ENCODE measurements at regions not wholly inside any gene's neighbourhood (a gene's known extent, or its start where the extent isn't known, plus 50 kb on each side); places are given as distances from the start of the nearest gene placed in this dataset.

DNA sequence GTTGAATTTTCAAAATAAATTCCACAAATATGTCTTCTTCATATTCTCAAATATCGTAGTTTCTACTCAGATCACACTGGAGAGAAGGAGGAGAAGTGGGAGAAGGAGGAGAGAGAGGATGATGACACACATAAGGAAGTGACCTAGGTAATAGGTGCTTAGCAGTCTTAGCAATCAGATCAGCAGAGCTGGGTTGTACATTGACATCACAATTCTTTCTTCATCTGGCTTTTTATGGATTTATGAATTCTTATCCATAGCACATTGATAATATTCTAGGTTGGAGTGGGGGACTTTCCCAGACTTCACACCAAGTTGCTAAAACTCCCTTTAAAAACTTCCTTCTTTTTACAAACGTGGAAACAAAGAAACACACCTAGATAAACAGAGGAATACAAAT, 86.9 kb downstream of the FGF9 start:
- no peak for DNase-seq (ENCODE audit: extremely low read depth, low read depth, low spot score)

DNA sequence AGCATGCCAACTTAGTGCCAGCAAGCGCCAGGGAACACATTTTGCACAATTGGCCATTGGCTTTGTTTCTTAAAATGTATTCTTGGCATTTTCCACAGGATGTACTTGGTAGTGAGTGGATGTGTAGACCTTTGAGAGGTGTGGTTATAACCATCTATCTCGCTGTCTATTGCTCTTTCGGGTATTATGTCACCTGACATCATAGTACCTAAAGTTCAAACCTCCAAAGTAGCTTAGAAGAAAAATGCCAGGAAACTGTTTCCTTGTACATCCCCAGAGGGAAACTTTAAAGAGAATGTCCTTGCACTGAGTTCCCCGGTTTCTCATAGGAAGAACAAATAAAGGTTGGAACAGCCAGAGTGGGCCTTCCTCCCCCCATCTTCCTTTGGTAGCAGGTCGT, 87.6 kb downstream of the FGF9 start:
- DNase-seq (ENCODE audit: extremely low read depth, low read depth, low spot score), result no peak

DNA sequence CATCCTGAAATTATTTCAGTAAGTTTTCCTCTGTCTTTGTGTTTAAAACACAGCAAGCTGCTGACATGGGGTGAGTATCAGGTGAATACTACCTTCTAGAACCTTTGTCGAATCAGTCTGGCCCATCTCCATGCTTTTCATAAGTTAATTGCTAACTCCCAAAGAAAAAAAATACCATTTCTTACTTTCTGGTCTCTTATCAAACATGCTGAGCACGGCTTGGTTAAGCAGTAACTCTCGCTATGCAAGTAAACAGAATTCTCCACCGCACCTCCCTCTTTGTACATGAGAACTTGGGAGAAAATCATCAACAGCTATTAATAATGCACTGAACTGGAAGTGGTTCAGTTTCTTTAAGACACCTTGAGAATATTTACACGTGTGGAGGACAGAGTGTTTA, 88.6 kb downstream of the FGF9 start:
- DNase-seq (ENCODE audit: extremely low read depth, low read depth, low spot score), result no peak

DNA sequence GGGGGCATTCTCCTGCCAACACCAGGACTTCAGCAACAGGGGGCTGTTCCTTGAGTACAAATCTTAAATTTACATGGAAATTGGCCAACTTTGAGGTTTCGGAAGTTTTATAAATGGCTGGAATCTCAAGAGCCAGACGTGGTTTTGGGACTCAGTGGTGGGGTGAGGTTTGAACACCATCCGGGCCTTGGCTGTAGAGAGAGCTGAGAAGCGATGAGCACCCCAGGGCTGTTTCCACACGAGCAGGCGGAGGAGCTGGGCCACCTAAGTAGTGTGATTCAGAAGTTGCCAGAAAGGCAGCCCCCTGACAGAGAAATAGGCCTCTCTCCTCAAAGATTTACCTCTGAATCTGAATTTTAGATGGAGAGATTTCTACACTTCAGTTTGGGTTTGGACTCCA, 89.0 kb downstream of the FGF9 start:
- no peak for DNase-seq (ENCODE audit: extremely low read depth, low read depth, low spot score)

DNA sequence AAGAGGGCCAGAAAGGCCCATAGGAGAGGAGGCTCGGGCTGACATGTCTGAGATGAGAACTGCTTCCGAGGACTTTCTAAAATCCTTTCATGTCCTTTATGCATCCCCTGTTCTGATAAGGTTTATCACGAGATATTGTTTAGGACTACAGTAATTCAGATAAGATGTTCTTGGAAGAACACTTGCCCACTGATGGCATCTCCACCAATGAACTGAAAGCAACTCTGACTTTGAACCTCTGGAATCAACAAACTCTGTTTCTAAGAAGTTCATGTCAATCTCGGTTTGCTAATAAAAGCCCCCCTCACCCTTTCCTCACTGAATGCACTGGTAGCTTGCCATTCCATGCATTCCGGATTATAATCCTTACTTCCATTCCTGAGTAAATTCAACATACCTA, 90.9 kb downstream of the FGF9 start:
- no peak for DNase-seq (ENCODE audit: extremely low read depth, low read depth, low spot score)

DNA sequence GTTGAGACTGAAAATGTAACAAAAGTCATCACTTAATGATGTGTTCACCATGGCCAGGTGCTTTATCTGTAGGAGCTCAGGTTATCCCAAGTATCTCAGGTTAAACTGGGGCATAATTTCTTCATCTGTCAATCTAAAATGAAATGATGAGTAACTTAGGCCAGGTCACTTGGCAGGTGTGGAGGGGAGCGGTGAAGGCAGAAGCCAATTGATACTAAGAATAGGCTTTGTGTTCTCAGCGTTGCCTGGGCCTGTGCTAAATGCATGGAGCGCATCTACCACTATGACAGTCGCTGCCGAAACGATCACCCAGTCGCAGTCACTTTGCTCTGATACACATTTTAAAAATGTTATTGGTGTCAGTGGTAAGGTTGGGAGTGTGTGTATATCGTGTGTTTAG, 91.6 kb downstream of the FGF9 start:
- DNase-seq (ENCODE audit: extremely low read depth, low read depth, low spot score), result no peak

DNA sequence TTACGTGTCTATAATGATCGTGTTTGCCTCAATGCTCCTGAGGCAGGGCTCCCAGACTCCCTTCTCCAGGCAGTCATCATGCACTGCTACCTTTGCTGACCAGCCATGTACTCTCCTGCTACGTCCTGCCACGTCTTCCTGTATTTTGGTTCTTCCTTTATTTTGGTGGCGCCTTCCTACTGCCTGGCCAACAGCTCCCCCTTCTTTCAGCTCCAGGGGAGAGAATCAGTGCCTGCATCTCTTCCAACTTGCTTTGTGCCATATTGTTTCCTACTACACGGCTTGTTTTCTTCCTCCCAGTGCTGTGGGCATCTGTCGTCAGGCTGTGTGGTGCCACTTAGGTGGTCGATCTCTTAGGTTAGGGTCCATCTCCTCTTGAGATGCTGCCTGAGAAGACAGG, 96.2 kb downstream of the FGF9 start:
- no peak for DNase-seq (ENCODE audit: extremely low read depth, low read depth, low spot score)

DNA sequence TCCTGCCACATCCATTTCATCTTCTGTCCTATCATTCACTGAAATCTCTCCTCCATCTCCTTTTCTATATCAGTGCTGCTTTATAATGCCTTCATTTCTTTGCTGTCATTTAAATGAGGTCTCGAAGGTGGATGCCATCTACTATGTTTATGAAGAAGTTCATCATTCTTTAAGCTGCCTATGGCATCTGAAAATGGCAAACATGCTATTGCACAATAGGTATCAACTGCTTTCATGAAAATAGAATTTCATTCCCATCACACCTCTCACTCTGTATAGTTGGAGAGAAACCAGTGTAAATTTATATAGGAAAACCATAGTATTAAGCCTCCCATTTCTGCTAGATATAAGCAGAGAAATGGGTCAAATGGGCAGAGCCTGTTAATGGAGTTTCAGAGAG, 100.2 kb downstream of the FGF9 start:
- no peak for DNase-seq (ENCODE audit: extremely low read depth, low read depth, low spot score)

DNA sequence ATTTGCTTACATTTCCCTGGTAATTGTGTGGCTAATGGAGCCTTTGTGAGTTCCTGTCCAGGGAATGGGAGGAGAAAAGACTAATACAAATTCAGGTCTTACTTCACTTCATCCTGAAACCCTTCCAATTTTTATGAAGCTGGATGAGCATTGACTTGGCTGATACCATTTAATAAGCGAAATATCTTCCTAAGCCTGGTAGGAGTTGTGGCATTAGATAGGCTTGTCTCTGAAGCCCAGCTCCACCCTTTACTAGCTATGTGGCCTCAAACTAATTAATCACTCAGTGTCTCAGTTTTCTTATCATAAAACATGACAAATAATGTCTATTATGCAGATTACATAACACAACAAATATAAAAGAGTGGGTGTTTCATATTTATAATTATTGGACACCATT, 106.3 kb downstream of the FGF9 start:
- no peak for DNase-seq (ENCODE audit: extremely low read depth, low read depth, low spot score)

DNA sequence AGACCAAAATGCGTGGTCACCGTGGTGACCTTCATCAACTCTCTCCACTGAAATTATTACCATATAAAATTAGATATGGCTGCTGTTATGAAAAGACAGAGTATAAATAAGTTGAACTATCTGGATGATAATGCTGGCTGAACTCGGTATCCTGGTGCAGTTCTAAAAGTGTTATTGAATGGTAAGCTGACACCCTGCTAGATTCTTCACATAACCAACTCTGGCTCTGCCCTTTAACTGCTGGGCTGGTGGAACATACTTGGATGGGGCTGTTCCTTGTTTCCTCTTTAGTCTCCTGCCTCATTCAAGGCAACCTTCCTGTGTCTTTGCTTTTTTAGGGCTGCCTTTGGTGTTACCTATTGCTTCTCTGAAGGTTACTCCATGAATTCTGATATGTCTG, 106.9 kb downstream of the FGF9 start:
- DNase-seq (ENCODE audit: extremely low read depth, low read depth, low spot score), result no peak

DNA sequence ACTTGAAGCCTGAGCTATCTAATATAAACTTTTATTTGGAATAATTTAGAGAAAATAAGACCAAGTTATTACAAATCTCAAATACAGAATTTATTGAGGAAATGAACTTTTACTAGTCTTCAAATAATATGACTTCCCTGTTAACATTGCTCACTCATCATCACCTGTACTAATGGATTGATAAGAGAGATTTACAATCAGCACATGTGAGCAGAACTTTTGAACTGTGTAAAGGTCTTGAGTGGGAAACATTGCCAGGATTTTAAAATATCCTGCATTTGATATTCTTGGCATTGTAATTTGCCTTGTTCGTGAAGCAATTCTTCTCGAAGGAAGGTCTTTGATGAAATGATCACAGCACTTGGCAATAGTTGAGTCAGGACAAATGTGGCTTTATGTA, 111.9 kb downstream of the FGF9 start:
- no peak for DNase-seq (ENCODE audit: extremely low read depth, low read depth, low spot score)

DNA sequence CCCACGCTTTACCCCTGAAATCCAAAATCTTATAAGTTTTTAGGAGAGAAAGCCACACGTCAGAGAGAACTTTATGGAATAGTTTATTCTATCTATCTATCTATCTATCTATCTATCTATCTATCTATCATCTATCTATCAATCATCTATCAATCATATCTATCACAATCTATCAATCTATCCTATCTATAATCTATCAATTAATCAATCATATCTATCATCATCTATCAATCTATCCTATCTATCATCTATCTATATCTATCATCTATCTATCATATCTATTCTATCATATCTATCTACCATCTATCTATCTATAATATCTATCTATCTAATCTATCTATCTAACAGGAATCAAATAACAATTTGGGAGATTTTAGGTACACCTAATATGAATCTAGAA, 115.1 kb downstream of the FGF9 start:
- no peak for DNase-seq (ENCODE audit: extremely low read depth, low read depth, low spot score)

DNA sequence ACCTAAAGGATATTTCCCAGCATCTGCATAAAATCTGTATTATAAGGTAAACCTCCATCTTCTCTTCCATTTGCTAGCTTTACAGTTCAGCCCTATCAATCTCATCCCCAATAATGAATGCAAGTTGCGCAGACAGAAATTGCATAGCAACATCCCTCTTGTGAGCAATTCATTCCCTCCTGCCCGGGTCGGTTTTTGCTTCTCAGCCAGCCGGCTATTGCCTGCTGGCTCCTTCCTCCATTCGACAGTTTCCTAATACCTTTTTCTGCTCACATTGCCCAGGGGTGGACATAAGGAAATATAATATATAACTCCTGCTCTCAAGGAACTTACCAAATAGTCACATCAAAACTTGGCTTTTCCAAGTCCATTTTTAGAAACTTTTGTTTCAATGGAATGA, 125.2 kb downstream of the FGF9 start:
- DNase-seq (ENCODE audit: extremely low read depth, low read depth, low spot score), result no peak

DNA sequence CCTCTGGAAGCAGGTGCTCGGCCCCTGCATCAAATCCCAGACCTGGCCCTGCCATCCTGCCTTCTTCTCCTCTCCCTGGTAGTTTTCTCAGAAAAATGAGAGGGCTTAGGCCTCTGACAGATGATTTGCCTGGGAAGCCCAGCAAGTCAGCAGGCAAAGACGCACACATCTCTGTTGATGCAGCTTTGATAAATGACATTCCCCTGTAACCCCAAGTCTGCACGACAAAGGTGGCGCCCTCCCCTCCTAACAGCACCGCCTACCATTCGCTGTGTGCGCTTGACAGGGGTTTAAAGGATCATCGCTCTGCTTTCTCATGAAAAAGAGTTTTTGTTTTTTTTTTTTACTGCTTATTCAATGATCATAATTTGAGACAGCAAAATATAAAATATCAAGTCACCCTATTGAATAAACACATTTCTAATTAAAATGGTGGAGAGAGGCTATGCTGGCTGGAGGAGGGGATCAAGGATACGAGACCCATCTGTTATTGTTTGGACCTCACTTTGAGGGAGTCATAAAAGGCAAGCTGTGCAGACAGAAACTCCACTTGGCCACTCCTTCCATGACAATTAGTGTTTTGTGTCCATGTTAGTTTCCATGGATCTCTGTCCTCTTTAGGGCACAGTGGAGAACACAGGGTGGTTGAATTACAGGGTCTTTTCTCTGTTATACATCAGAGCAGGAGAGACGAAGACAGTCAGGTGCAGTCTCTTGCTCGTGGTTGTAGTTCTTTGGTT, 126.1 kb downstream of the FGF9 start:
- no peak for DNase-seq (ENCODE audit: extremely low read depth, low read depth, low spot score)

DNA sequence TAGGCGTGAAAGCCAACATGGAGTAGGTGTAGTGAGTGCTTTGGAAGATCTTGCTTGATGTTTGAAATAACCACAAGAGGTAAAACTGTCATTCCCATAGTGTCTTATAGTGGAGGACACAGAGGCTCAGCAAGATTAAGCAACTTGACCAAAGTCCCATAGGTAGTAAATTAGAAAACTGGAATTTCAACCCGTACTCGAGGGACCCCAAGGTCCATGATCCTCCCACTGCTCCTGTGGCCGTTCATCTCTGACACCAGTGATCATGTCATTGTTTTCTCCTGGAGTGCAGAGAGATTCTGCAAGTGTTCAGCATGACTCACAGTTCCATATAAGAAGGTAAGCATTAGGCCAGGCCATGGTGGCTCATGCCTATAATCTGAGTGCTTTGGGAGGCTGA, 126.9 kb downstream of the FGF9 start:
- DNase-seq (ENCODE audit: extremely low read depth, low read depth, low spot score), result no peak

DNA sequence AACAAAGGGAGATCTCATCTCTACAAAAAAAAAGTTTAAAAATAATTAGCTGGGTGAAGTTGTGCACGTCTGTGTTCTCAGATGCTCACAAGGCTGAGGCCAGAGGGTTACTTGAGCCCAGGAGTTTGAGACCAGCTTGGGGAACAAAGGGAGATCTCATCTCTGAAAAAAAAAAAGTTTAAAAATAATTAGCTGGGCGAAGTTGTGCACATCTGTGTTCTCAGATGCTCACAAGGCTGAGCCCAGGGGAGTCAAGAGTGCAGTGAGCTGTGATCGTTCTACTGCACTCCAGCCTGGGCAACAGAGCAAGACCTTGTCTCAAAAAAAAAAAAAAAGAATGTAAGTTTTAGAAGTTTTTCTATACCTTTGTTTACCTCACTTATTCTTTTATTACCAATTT, 127.3 kb downstream of the FGF9 start:
- DNase-seq (ENCODE audit: extremely low read depth, low read depth, low spot score), result no peak

DNA sequence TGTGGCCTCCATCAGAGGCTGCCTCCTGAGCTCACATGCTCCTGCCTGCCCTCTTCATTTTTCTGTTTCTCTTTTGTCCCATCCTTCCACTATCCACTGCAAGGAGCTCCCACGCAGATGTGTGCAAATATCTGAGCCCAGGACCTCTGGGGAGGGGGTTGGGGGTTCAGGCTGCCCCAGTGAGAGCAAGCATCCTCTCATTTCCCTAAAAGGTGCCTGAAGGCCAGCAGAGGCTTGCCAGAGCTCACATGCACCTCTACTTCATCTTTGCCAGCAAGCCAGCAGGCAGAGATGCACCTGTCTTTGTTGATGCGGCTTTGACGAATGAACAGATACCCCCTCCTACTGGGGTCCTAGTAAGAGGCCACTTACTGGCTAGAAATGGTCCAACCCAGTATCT, 128.8 kb downstream of the FGF9 start:
- no peak for DNase-seq (ENCODE audit: extremely low read depth, low read depth, low spot score)

DNA sequence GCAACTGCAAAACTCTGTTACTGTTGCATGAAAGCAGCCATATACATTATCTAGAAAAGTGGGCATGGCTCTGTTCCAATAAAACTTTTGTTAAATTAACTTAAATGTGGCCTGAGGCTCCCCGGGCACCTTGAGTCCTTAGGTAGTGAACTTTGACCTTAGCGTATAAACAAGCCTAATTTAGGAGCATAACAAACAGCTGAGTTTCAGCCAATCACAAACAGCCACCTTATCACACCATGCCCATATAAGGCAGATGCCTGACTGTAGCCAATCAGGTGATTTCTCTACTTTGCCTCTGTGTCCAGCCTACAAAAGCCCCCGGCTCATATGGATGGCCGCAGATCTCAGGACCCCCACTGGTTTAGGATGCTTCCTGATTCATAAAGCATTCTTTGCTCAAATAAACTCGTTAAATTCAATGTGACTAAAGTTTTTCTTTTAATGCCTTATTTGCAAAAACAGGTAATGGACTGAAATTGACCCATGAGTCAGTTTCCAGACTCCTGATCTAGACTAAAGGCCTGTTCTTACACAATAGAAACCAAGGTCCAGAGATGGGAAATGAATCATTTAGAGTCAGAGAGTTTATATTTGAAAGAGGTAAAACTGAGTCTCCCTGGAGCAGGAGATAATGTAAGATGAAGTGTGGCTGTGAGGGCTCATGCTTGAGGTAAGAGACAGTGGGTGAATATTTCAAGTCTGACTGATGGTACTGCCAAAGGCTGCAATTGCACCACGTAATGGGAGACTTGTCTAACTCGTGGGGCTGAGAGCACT, 130.2 kb downstream of the FGF9 start:
- no peak for DNase-seq (ENCODE audit: extremely low read depth, low read depth, low spot score)

DNA sequence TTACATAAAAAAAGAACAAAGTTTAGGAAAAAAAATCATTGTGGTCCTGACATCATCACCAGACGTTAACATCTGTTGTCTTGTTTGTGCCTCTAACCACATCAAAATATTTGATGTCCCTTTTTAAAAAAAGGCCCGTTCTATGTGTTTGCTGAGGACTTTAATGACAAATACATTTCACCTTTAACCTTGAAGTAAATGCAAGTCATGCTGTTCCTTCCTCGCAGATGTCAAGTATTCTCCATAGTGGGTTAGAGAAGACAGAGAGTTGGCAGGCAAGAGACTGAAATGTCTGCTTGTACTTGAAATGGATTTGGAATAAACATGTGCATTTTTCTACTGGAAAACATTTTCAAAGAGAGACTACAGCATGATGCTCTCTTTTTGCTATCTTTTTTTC, 134.9 kb downstream of the FGF9 start:
- no peak for DNase-seq (ENCODE audit: extremely low read depth, low read depth, low spot score)

DNA sequence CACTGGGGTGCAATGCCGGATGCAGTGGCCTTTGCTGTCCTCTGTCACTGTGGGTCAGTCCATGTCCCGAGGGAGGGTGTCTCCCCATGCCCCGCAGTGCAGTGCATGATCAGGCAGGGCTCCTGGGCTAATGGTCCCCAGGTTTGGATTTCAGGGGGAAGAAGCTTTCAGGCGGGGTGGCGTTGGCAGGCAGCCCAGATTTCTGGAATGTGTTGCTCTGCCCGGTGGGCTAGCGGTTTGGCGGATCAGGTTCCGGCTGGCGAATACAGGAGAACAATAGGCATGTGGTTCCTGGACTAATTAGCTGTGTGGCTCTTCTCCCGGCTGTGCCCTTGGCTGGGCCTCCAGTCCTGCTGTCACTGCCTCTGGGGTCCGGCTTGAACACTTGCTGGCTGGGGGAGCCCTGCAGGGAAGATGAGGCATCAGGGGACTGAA, 141.3 kb downstream of the FGF9 start:
- no peak for DNase-seq (ENCODE audit: extremely low read depth, low read depth, low spot score)

DNA sequence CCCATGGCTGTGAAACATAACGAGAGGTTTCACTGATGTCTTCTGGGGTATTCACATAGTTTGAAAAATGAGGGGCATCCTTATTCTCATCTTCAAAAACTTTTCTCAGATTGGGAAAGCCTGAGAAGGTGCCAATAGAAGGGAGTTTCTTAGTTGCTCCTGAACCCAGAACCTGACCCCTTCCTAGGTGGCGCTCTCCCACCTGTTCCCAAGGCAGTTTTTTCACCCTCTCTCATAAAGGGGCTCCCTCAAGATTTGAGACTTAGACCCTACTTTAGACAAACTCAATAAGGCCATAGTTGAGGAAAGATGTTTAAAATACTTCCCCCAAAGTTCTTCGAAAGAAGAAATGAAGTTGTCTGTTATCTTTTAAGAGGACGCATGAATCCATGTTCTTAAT, 142.2 kb downstream of the FGF9 start:
- DNase-seq (ENCODE audit: extremely low read depth, low read depth, low spot score), result no peak

DNA sequence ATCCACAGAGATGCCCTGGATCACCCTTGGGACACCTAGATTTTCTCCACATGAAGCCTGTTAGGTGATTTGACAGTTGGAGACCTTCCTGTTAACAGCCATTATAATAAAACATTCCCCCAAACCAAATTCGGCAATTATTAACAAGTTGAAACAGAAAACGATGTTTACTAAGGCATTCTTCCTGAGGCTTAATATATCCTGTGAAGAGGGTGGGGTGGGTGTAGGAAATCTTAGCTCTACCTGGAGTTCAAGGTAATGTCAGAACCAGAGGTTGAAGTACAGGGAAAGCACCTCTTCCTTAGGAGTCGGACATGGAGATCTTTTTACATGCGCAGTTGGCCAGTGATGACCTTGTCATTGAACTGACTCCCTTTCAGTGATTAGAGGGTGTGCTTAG, 143.0 kb downstream of the FGF9 start:
- DNase-seq (ENCODE audit: extremely low read depth, low read depth, low spot score), result no peak

DNA sequence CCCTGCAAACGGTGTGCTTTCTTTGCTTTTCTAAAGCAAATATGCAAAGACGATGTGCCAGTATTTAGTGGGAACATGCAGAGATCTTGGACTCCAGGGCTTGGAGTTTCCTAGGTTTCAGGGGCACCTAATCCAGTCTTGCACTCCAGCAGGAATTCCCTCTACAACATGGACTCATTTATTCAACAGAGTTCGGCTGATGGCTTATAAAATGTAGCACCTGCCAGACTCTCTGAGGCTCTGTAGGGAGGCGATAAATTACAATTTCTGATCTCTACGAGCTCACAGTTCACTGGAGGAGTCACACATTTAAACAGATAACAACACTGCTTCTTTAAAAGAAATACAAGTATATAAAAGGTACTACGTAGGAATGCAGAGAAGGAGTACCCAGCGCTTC, 143.7 kb downstream of the FGF9 start:
- DNase-seq (ENCODE audit: extremely low read depth, low read depth, low spot score), result no peak

All from glomerular endothelial cell (primary cell).